Effector memory CD4-positive, alpha-beta T cell (primary cell): ENCODE measurements at regions not wholly inside any gene's neighbourhood (a gene's known extent, or its start where the extent isn't known, plus 50 kb on each side); places are given as distances from the start of the nearest gene placed in this dataset.

Experiments
- DNase-seq, 3 donors: peaks; one replicate each; pipeline ENCODE4 v3.0.0-alpha.2; 2020
- H3K27ac ChIP-seq: 2 replicates; pipeline ENCODE4 v1.7.0; 2013; ENCODE audit warnings: mild to moderate bottlenecking, low read length, moderate library complexity; ENCODE audit not compliant: insufficient read depth, poor library complexity, severe bottlenecking
- H3K27me3 ChIP-seq: replicated peaks from 2 replicates; pipeline ENCODE4 v1.7.0; 2013; ENCODE audit warnings: mild to moderate bottlenecking, low read length; ENCODE audit not compliant: insufficient read depth, control insufficient read depth, poor library complexity, severe bottlenecking
- H3K36me3 ChIP-seq: 2 replicates; pipeline ENCODE4 v1.7.0; 2013; ENCODE audit warnings: mild to moderate bottlenecking, low read length, moderate library complexity; ENCODE audit not compliant: control insufficient read depth, insufficient read depth
- H3K4me1 ChIP-seq: 2 replicates; pipeline ENCODE4 v1.7.0; 2013; ENCODE audit warnings: low read length, mild to moderate bottlenecking; ENCODE audit not compliant: control insufficient read depth, insufficient read depth, poor library complexity, severe bottlenecking
- H3K4me3 ChIP-seq: 2 replicates; pipeline ENCODE4 v1.7.0; 2013; ENCODE audit warnings: low read length, low read depth, mild to moderate bottlenecking; ENCODE audit not compliant: insufficient read depth, poor library complexity, severe bottlenecking
- H3K9me3 ChIP-seq: 2 replicates; pipeline ENCODE4 v1.7.0; 2013; ENCODE audit warnings: mild to moderate bottlenecking, low read length, moderate library complexity; ENCODE audit not compliant: control insufficient read depth

- Histone ChIP-seq H3K4me3 (no peak overlapping the region), H3K9me3 (no peaks in the 10 kb centered on the region), H3K4me1 (no peaks in the 10 kb centered on the region), H3K27me3 (no peaks in the 10 kb centered on the region), H3K27ac (no peak overlapping the region), H3K36me3 (no peaks in the 10 kb centered on the region)
- DNase-seq: no peak
Measured at GRCh38 chr5:155343468-155343867, 329.9 kb downstream of the KIF4B start.

GRCh38 chr5:155353231-155353630, 339.7 kb downstream of the KIF4B start:
- Histone ChIP-seq H3K4me3 (no peak overlapping the region), H3K36me3 (no peaks in the 10 kb centered on the region), H3K4me1 (no peaks in the 10 kb centered on the region), H3K9me3 (no peaks in the 10 kb centered on the region), H3K27me3 (no peaks in the 10 kb centered on the region), H3K27ac (no peak overlapping the region)
- no peak for DNase-seq

- Histone ChIP-seq H3K9me3 (no peaks in the 10 kb centered on the region), H3K36me3 (no peaks in the 10 kb centered on the region), H3K4me1 (no peaks in the 10 kb centered on the region), H3K27ac (no peak overlapping the region), H3K27me3 (no peaks in the 10 kb centered on the region), H3K4me3 (no peak overlapping the region)
- DNase-seq: no peak
Measured at GRCh38 chr5:155366096-155366495, 352.5 kb downstream of the KIF4B start.

- no peak overlapping the region for H3K4me3 ChIP-seq
- no peaks in the 10 kb centered on the region for H3K4me1 ChIP-seq
- no peak for DNase-seq
- H3K27ac ChIP-seq: no peak overlapping the region
- H3K36me3 ChIP-seq: no peaks in the 10 kb centered on the region
- no peaks in the 10 kb centered on the region for H3K9me3 ChIP-seq
- H3K27me3 ChIP-seq: no peaks in the 10 kb centered on the region
Measured at GRCh38 chr5:155367841-155368240, 354.3 kb downstream of the KIF4B start.

GRCh38 chr5:155368490-155368889, 354.9 kb downstream of the KIF4B start:
- Histone ChIP-seq H3K36me3 (no peaks in the 10 kb centered on the region), H3K4me3 (no peak overlapping the region), H3K27ac (no peak overlapping the region), H3K27me3 (no peaks in the 10 kb centered on the region), H3K9me3 (no peaks in the 10 kb centered on the region), H3K4me1 (no peaks in the 10 kb centered on the region)
- no peak for DNase-seq

- H3K27me3 ChIP-seq: no peaks in the 10 kb centered on the region
- no peak overlapping the region for H3K27ac ChIP-seq
- H3K4me1 ChIP-seq: no peaks in the 10 kb centered on the region
- no peaks in the 10 kb centered on the region for H3K36me3 ChIP-seq
- DNase-seq: no peak
- no peak overlapping the region for H3K4me3 ChIP-seq
- H3K9me3 ChIP-seq: no peaks in the 10 kb centered on the region
Measured at GRCh38 chr5:155380480-155380879, 366.9 kb downstream of the KIF4B start.

GRCh38 chr5:155381654-155382053, 368.1 kb downstream of the KIF4B start:
- H3K4me3 ChIP-seq: no peak overlapping the region

GRCh38 chr5:155389498-155389897, 375.9 kb downstream of the KIF4B start:
- H3K27ac ChIP-seq: no peak overlapping the region
- no peak overlapping the region for H3K4me3 ChIP-seq
- no peaks in the 10 kb centered on the region for H3K36me3 ChIP-seq
- no peak for DNase-seq
- H3K4me1 ChIP-seq: no peaks in the 10 kb centered on the region
- no peaks in the 10 kb centered on the region for H3K9me3 ChIP-seq
- H3K27me3 ChIP-seq: no peaks in the 10 kb centered on the region

More at GRCh38 chr5:155381654-155382053, 368.1 kb downstream of the KIF4B start:
- no peak overlapping the region for H3K27ac ChIP-seq
- DNase-seq: no peak
- no peaks in the 10 kb centered on the region for H3K36me3 ChIP-seq
- H3K4me1 ChIP-seq: no peaks in the 10 kb centered on the region
- H3K9me3 ChIP-seq: no peaks in the 10 kb centered on the region
- no peaks in the 10 kb centered on the region for H3K27me3 ChIP-seq

- H3K27me3 ChIP-seq: no peaks in the 10 kb centered on the region
- no peaks in the 10 kb centered on the region for H3K4me1 ChIP-seq
- DNase-seq: no peak
- H3K27ac ChIP-seq: no peak overlapping the region
- no peak overlapping the region for H3K4me3 ChIP-seq
- H3K36me3 ChIP-seq: no peaks in the 10 kb centered on the region
- H3K9me3 ChIP-seq: no peaks in the 10 kb centered on the region
Measured at GRCh38 chr5:155394727-155395126, 381.2 kb downstream of the KIF4B start.

- no peak overlapping the region for H3K4me3 ChIP-seq
- H3K9me3 ChIP-seq: no peaks in the 10 kb centered on the region
- DNase-seq: no peak
- no peaks in the 10 kb centered on the region for H3K4me1 ChIP-seq
- H3K27ac ChIP-seq: no peak overlapping the region
- no peaks in the 10 kb centered on the region for H3K36me3 ChIP-seq
- H3K27me3 ChIP-seq: no peaks in the 10 kb centered on the region
Measured at GRCh38 chr5:155402927-155403640, 389.5 kb downstream of the KIF4B start.
